HG03060 (cell line): ENCODE measurements at regions not wholly inside any gene's neighbourhood (a gene's known extent, or its start where the extent isn't known, plus 50 kb on each side); places are given as distances from the start of the nearest gene placed in this dataset.

Source experiments
- ATAC-seq: cut with Tn5 transposase; IDR thresholded peaks from one replicate; pipeline ENCODE4 v1.9.1; 2021; ENCODE audit warnings: low read depth, moderate number of reproducible peaks; ENCODE audit not compliant: unreplicated experiment

- ATAC-seq: no peak
These were observed 382.9 kb downstream of the TMEM161B start for GRCh38 chr5:87885758-87886157.

- ATAC-seq: no peak
These were observed 391.1 kb downstream of the TMEM161B start for GRCh38 chr5:87877495-87877894.

GRCh38 chr5:87877023-87877422 is 391.6 kb downstream of the TMEM161B start:
- no peak for ATAC-seq

- no peak for ATAC-seq
These were observed 392.0 kb downstream of the TMEM161B start for GRCh38 chr5:87876616-87877015.

GRCh38 chr5:87872986-87873385 is 395.7 kb downstream of the TMEM161B start:
- ATAC-seq: no peak

- ATAC-seq: no peak
These were observed 399.9 kb downstream of the TMEM161B start for GRCh38 chr5:87868792-87869191.

- ATAC-seq: no peak
These were observed 401.4 kb downstream of the TMEM161B start for GRCh38 chr5:87867281-87867680.

- ATAC-seq: no peak
These were observed 415.1 kb downstream of the TMEM161B start for GRCh38 chr5:87853541-87853940.

GRCh38 chr5:87851603-87852002 is 417.0 kb downstream of the TMEM161B start:
- no peak for ATAC-seq

- ATAC-seq: no peak
These were observed 417.8 kb downstream of the TMEM161B start for GRCh38 chr5:87850843-87851242.

- ATAC-seq: no peak
These were observed 422.9 kb downstream of the TMEM161B start for GRCh38 chr5:87845734-87846133.

GRCh38 chr5:87844866-87845265 is 423.8 kb downstream of the TMEM161B start:
- no peak for ATAC-seq

GRCh38 chr5:87844449-87844848 is 424.2 kb downstream of the TMEM161B start:
- ATAC-seq: no peak

GRCh38 chr5:87836696-87837095 is 424.0 kb upstream of the CCNH start:
- no peak for ATAC-seq

- no peak for ATAC-seq
These were observed 418.8 kb upstream of the CCNH start for GRCh38 chr5:87831499-87831898.

GRCh38 chr5:87829217-87829551 is 416.5 kb upstream of the CCNH start:
- ATAC-seq: no peak

GRCh38 chr5:87828545-87829216 is 416.0 kb upstream of the CCNH start:
- no peak for ATAC-seq

- no peak for ATAC-seq
These were observed 414.8 kb upstream of the CCNH start for GRCh38 chr5:87827539-87827938.

- no peak for ATAC-seq
These were observed 413.8 kb upstream of the CCNH start for GRCh38 chr5:87826507-87826906.

- ATAC-seq: no peak
These were observed 412.9 kb upstream of the CCNH start for GRCh38 chr5:87825583-87825982.

- no peak for ATAC-seq
These were observed 395.1 kb upstream of the CCNH start for GRCh38 chr5:87807783-87808182.

- no peak for ATAC-seq
These were observed 390.6 kb upstream of the CCNH start for GRCh38 chr5:87803352-87803751.

- no peak for ATAC-seq
These were observed 379.1 kb upstream of the CCNH start for GRCh38 chr5:87791869-87792268.
